ENCODE measurements at regions not wholly inside any gene's neighbourhood (a gene's known extent, or its start where the extent isn't known, plus 50 kb on each side); places are given as distances from the start of the nearest gene placed in this dataset.

DNA sequence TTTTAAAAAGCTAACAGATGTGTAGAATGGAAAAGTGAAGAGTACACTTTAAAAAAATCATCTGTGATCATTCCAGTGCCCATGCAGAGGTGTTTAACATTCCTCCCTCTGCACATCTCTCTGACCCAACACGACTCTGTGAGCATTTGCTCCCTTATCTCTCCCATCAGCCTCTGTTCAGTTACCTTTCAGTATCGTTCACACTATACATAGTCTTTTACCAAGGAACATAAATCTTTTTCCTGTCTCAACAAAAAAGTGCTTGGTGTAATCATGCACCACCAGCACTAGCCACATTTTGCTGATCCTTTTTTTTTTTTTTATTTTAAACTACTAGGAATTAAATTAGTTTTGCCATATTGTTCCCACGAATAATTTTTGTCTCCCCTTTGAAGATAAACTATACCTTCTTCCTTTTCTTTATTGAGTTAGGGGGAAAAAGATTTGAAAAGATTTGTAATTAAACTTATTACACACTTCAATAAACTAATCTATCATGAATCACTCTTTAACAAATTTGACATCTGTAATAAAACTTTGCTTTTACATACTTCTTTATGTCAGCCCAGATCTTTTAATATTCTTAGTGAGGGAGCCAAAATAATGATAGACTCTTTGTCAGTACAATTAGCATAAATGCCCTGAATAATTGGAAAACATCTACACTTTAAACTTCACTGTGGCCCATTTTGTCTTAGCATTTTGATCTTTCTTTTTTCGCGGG is 489.8 kb upstream of the FANCL start:
- Histone ChIP-seq H3K4me1 (ENCODE audit: control insufficient read depth in 2 of 2, insufficient read depth in 2 of 2, low read length in 2 of 2) (no peaks in the 10 kb centered on the region), H3K27me3 (ENCODE audit: control insufficient read depth in 2 of 2, insufficient read depth in 1 of 2, low read length in 1 of 2) (no peaks in the 10 kb centered on the region), H3K4me3 (ENCODE audit: low read length in 2 of 2) (no peak overlapping the region), H3K27ac (ENCODE audit: low read depth in 1 of 2, low read length in 1 of 2) (no peak overlapping the region), H3K9me3 (ENCODE audit: control insufficient read depth in 2 of 2, insufficient read depth in 1 of 2, low read length in 1 of 2) (no peaks in the 10 kb centered on the region), H3K36me3 (ENCODE audit: control insufficient read depth in 2 of 2, insufficient read depth in 2 of 2, low read length in 1 of 2) (no peaks in the 10 kb centered on the region)
- peak in 1 of 9 donors; percentile 3 for DNase-seq (ENCODE audit: low read depth in 6 of 9, low spot score in 9 of 9)
- WGBS = 4% methylated on average over 5 of the region's 5 CpGs

DNA sequence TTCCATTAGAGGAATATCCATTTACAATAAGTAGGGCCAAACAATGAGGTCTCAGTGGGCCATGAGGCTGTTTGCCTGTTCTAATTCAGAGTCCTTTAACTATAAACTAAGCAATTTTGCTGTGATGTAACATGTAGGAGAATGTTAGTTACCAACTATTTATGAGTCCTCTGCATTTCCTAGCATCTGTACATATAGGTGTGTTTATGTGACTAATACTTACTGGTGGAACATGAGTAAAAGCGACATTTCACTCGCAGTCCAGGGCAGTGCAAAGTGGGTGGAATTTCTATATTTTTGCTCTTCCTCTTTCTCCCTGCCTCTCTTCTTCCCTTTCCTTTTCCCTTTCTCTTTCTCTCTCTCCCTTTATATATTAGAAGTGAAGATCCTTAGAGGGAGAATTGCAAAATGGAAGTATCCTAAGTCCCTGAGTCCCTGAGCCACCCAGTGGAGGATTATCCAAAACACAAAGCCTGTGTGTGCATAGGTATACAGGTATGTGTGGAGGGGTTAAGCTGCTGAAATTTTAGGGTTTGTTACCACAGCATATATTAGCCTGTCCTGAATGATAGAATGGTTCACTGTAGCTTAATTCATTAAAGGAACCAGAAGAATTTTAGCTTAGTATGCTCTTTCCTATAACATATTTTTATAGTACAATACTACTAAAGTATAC is 487.0 kb upstream of the FANCL start:
- no peaks in the 10 kb centered on the region for H3K4me1 ChIP-seq (ENCODE audit: control insufficient read depth in 2 of 2, insufficient read depth in 2 of 2, low read length in 2 of 2)
- no peaks in the 10 kb centered on the region for H3K36me3 ChIP-seq (ENCODE audit: control insufficient read depth in 2 of 2, insufficient read depth in 2 of 2, low read length in 1 of 2)
- no peak for DNase-seq (ENCODE audit: low read depth in 6 of 9, low spot score in 9 of 9)
- H3K9me3 ChIP-seq (ENCODE audit: control insufficient read depth in 2 of 2, insufficient read depth in 1 of 2, low read length in 1 of 2) = no peaks in the 10 kb centered on the region
- H3K27me3 ChIP-seq (ENCODE audit: control insufficient read depth in 2 of 2, insufficient read depth in 1 of 2, low read length in 1 of 2) = no peaks in the 10 kb centered on the region
- no peak overlapping the region for H3K4me3 ChIP-seq (ENCODE audit: low read length in 2 of 2)
- H3K27ac ChIP-seq (ENCODE audit: low read depth in 1 of 2, low read length in 1 of 2) = no peak overlapping the region
- WGBS = 96% methylated on average over 2 of the region's 2 CpGs

DNA sequence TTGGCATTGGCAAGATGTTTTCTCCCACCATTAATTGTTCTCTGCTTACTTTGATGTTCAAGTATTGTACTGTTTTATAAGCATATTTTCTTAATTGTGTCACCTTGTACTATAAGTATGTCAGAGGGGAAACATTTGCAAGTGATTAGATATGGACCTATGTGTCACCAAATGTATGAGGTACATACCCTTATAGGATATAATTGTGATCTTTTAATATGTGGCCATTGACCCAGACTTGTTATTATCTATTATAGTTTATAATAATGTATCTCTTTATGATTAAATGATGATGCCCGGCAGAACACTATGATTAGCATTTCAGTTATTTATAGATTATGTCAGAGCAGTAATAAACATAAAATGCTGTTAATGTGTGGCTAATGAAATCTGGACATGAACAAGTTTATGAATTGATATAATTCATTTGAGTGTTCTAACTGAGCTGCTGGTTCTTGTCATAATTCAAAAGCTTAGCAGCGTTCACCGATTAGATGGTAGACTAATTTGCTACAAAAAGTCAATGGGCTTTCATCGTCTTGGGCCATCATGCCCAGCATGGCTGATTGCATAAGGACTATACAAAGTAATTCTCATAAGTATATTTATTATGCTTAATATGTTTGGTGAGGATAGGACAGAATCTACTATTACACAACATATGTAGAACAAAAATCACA is 480.9 kb upstream of the FANCL start:
- 98% methylated on average over 4 of the region's 4 CpGs for WGBS
- Histone ChIP-seq H3K27ac (ENCODE audit: low read depth in 1 of 2, low read length in 1 of 2) (no peak overlapping the region), H3K9me3 (ENCODE audit: control insufficient read depth in 2 of 2, insufficient read depth in 1 of 2, low read length in 1 of 2) (no peaks in the 10 kb centered on the region), H3K4me3 (ENCODE audit: low read length in 2 of 2) (no peak overlapping the region), H3K27me3 (ENCODE audit: control insufficient read depth in 2 of 2, insufficient read depth in 1 of 2, low read length in 1 of 2) (no peaks in the 10 kb centered on the region), H3K36me3 (ENCODE audit: control insufficient read depth in 2 of 2, insufficient read depth in 2 of 2, low read length in 1 of 2) (no peaks in the 10 kb centered on the region), H3K4me1 (ENCODE audit: control insufficient read depth in 2 of 2, insufficient read depth in 2 of 2, low read length in 2 of 2) (no peaks in the 10 kb centered on the region)
- no peak for DNase-seq (ENCODE audit: low read depth in 6 of 9, low spot score in 9 of 9)

DNA sequence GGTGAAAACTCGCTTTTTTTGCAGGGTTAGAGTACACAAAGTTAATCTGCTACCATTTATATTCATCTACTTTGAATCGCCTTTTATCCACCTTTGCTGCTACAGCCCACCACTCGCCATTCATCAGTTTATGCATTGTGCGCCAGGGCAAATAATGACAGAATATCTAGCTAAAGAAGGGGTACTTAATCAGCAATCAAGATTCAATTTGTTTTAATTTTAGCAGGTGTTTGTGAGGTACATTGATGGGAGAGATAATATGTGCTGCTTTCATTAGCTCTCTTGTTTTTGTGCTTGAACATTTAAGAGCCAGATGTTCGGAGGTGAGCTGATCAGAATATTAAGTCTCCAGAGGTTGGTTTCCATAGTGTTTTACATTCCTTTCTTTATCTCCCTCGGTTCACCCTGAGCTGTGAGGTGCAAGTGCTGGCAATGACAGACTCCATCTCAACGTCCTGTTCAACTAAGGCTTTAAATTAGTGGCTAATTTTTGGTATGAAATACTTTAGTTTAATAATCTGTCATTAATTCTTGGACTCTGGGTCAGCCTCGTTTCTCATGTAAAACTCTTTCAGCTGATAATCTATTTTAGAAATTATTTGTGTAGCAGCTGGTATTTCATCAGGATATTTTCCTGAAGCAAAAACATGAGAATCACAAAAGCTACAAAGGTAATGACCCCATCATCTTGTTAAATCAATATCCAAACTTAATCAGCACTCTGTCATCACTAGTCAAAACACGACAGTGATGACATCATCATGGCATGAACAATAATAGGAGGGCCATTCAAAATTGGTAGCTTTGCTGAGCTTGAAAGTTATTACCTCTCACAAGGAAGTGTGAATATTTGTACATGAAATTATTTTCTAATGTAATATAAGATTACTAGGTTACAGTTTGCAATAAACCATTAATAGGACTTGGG is 479.9 kb upstream of the FANCL start:
- no peaks in the 10 kb centered on the region for H3K27me3 ChIP-seq (ENCODE audit: control insufficient read depth in 2 of 2, insufficient read depth in 1 of 2, low read length in 1 of 2)
- no peaks in the 10 kb centered on the region for H3K4me1 ChIP-seq (ENCODE audit: control insufficient read depth in 2 of 2, insufficient read depth in 2 of 2, low read length in 2 of 2)
- WGBS = 93% methylated on average over 9 of the region's 9 CpGs
- DNase-seq (ENCODE audit: low read depth in 6 of 9, low spot score in 9 of 9) = no peak
- H3K27ac ChIP-seq (ENCODE audit: low read depth in 1 of 2, low read length in 1 of 2) = no peak overlapping the region
- no peak overlapping the region for H3K4me3 ChIP-seq (ENCODE audit: low read length in 2 of 2)
- H3K36me3 ChIP-seq (ENCODE audit: control insufficient read depth in 2 of 2, insufficient read depth in 2 of 2, low read length in 1 of 2) = no peaks in the 10 kb centered on the region
- H3K9me3 ChIP-seq (ENCODE audit: control insufficient read depth in 2 of 2, insufficient read depth in 1 of 2, low read length in 1 of 2) = no peaks in the 10 kb centered on the region

DNA sequence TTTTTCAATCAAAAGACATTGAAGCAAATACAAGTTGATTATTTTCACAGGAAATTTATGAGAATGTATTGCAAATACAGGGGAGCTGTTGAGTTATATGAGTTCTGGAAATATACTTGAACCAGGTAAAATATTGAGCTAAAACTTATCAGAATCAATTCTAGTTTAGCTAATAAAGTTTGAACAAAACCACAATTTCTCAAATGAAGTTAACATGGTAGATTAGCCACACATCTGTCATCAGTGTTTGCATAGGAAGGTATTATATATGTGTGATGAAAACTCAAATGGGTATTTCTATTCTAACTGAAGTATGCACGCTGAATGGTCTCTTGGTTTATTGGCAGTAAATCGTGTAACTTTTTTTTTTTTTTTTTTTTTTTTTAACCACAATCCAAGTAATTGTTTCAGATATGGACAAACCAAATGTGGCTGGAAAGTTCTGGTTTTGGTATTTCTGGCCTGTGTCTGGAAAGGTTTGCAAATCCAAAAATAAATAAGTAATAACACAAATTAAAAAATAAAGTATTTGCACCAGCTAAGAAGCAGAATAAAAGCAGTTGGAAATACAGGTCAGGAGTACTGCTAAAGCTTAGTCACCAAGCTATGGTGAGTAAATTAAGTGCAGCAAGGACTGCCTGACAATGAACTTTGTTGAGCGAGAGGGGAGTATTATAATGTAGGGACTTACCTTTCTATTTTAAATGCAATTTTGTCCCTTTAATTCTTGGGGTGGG is 479.1 kb upstream of the FANCL start:
- no peak for DNase-seq (ENCODE audit: low read depth in 6 of 9, low spot score in 9 of 9)
- H3K4me1 ChIP-seq (ENCODE audit: control insufficient read depth in 2 of 2, insufficient read depth in 2 of 2, low read length in 2 of 2) = no peaks in the 10 kb centered on the region
- no peak overlapping the region for H3K4me3 ChIP-seq (ENCODE audit: low read length in 2 of 2)
- 86% methylated on average over 3 of the region's 3 CpGs for WGBS
- no peaks in the 10 kb centered on the region for H3K36me3 ChIP-seq (ENCODE audit: control insufficient read depth in 2 of 2, insufficient read depth in 2 of 2, low read length in 1 of 2)
- H3K9me3 ChIP-seq (ENCODE audit: control insufficient read depth in 2 of 2, insufficient read depth in 1 of 2, low read length in 1 of 2) = no peaks in the 10 kb centered on the region
- no peaks in the 10 kb centered on the region for H3K27me3 ChIP-seq (ENCODE audit: control insufficient read depth in 2 of 2, insufficient read depth in 1 of 2, low read length in 1 of 2)
- no peak overlapping the region for H3K27ac ChIP-seq (ENCODE audit: low read depth in 1 of 2, low read length in 1 of 2)

DNA sequence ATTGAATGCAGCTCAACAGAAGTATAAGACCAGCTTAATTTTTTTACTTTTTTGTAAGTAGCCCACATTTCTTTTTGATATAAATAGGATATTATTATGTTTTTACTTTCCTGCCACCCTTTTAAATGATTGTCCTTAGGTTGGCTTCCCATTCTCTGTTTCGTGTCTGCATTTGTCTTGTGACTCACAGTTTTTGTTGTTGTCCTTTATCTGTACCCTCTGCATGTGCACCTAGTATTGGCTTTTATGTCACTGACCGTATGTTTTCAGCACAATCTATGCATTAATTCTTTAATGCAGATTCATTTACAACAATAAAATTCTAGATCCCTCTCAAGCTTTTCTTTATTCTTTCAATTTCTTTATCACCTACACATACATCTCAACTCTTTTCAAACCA is 474.2 kb upstream of the FANCL start:
- no peak overlapping the region for H3K27ac ChIP-seq (ENCODE audit: low read depth in 1 of 2, low read length in 1 of 2)
- no peaks in the 10 kb centered on the region for H3K27me3 ChIP-seq (ENCODE audit: control insufficient read depth in 2 of 2, insufficient read depth in 1 of 2, low read length in 1 of 2)
- H3K36me3 ChIP-seq (ENCODE audit: control insufficient read depth in 2 of 2, insufficient read depth in 2 of 2, low read length in 1 of 2) = no peaks in the 10 kb centered on the region
- WGBS = 95% methylated on average over 2 of the region's 2 CpGs
- no peaks in the 10 kb centered on the region for H3K4me1 ChIP-seq (ENCODE audit: control insufficient read depth in 2 of 2, insufficient read depth in 2 of 2, low read length in 2 of 2)
- no peak for DNase-seq (ENCODE audit: low read depth in 6 of 9, low spot score in 9 of 9)
- H3K4me3 ChIP-seq (ENCODE audit: low read length in 2 of 2) = no peak overlapping the region
- H3K9me3 ChIP-seq (ENCODE audit: control insufficient read depth in 2 of 2, insufficient read depth in 1 of 2, low read length in 1 of 2) = no peaks in the 10 kb centered on the region

DNA sequence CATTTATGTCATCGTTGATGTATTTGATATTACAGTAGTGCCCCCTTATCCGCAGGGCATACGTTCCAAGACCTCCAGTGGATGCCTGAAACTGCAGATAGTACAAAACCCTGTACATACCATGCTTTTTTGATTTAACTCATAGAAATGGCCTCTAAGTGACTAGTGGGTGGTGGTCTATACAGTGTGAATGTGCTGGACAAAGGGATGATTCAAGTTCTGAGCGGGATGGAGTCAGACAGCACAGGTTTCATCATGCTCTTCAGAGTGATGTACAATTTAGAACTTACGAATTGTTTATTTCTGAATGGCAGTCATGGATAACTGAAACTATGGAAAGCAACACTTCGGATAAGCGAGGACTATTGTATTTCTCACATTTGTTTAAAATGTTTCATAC is 473.1 kb upstream of the FANCL start:
- no peak for DNase-seq (ENCODE audit: low read depth in 6 of 9, low spot score in 9 of 9)
- H3K4me1 ChIP-seq (ENCODE audit: control insufficient read depth in 2 of 2, insufficient read depth in 2 of 2, low read length in 2 of 2) = no peaks in the 10 kb centered on the region
- no peak overlapping the region for H3K27ac ChIP-seq (ENCODE audit: low read depth in 1 of 2, low read length in 1 of 2)
- H3K36me3 ChIP-seq (ENCODE audit: control insufficient read depth in 2 of 2, insufficient read depth in 2 of 2, low read length in 1 of 2) = no peaks in the 10 kb centered on the region
- no peaks in the 10 kb centered on the region for H3K9me3 ChIP-seq (ENCODE audit: control insufficient read depth in 2 of 2, insufficient read depth in 1 of 2, low read length in 1 of 2)
- H3K27me3 ChIP-seq (ENCODE audit: control insufficient read depth in 2 of 2, insufficient read depth in 1 of 2, low read length in 1 of 2) = no peaks in the 10 kb centered on the region
- 98% methylated on average over 7 of the region's 7 CpGs for WGBS
- H3K4me3 ChIP-seq (ENCODE audit: low read length in 2 of 2) = no peak overlapping the region

DNA sequence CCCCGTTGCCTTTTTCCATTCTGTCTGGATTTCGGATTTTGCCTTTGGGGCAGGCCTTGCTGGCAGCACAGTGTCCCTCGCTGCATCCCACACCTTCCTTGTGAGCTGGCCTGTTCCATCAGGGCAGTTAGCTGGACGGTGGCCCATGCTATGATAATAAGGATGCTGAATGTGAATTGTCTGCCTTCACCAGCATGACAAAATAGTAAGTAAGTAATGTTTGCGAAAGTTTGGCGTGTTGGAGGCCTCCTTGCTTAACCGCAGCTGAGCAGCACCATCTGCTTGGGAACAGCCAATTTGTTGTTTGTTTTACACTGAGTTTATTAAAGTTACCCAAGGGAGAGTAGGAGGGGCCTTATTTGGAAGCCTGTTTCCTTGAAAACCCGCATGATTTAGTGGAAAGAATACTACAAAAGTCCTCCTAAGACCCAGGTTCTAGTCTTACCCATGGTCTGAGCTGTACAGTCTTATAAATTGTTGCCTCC is 469.7 kb upstream of the FANCL start:
- WGBS = 96% methylated on average over 8 of the region's 8 CpGs
- no peak for DNase-seq (ENCODE audit: low read depth in 6 of 9, low spot score in 9 of 9)

More for the DNA sequence above, 469.7 kb upstream of the FANCL start:
- H3K4me1 ChIP-seq (ENCODE audit: control insufficient read depth in 2 of 2, insufficient read depth in 2 of 2, low read length in 2 of 2) = no peaks in the 10 kb centered on the region
- no peaks in the 10 kb centered on the region for H3K36me3 ChIP-seq (ENCODE audit: control insufficient read depth in 2 of 2, insufficient read depth in 2 of 2, low read length in 1 of 2)
- H3K9me3 ChIP-seq (ENCODE audit: control insufficient read depth in 2 of 2, insufficient read depth in 1 of 2, low read length in 1 of 2) = no peaks in the 10 kb centered on the region
- H3K27me3 ChIP-seq (ENCODE audit: control insufficient read depth in 2 of 2, insufficient read depth in 1 of 2, low read length in 1 of 2) = no peaks in the 10 kb centered on the region
- no peak overlapping the region for H3K27ac ChIP-seq (ENCODE audit: low read depth in 1 of 2, low read length in 1 of 2)
- H3K4me3 ChIP-seq (ENCODE audit: low read length in 2 of 2) = no peak overlapping the region
